BE2C (cell line): ENCODE measurements at regions not wholly inside any gene's neighbourhood (a gene's known extent, or its start where the extent isn't known, plus 50 kb on each side); places are given as distances from the start of the nearest gene placed in this dataset.
A peak's percentile ranks its signal among the peaks of the same experiment; 100 is the strongest.
"Not testable (repeated sequence)": the region's sequence is repeated elsewhere in the genome, so short reads cannot be mapped to it uniquely, and the experiment has no call there.

Experiments
- DNase-seq: peaks from one replicate; pipeline ENCODE4 v3.0.0-alpha.2; 2020
- H3K27me3 ChIP-seq: fragments of 250-450 bp; sonication (Bioruptor Pico); 2 replicates; pipeline ENCODE4 v1.5.1; 2020; ENCODE audit warnings: mild to moderate bottlenecking
- H3K36me3 ChIP-seq: fragments of 250-450 bp; sonication (Bioruptor Pico); 2 replicates; pipeline ENCODE4 v1.5.1; 2020; ENCODE audit warnings: mild to moderate bottlenecking
- H3K4me1 ChIP-seq: fragments of 250-450 bp; sonication (Bioruptor Pico); 2 replicates; pipeline ENCODE4 v1.5.1; 2020
- H3K4me3 ChIP-seq: 2 replicates; pipeline ENCODE4 v1.5.1; 2011; ENCODE audit warnings: low read depth, low read length
- H3K9me3 ChIP-seq: fragments of 250-450 bp; sonication (Bioruptor Pico); 2 replicates; pipeline ENCODE4 v1.5.1; 2020
- TF ChIP-seq, protein P1 (sequence below): IDR thresholded peaks from 2 replicates; pipeline ENCODE4 v1.5.1; 2012; ENCODE audit warnings: mild to moderate bottlenecking, low read depth, low read length

DNA sequence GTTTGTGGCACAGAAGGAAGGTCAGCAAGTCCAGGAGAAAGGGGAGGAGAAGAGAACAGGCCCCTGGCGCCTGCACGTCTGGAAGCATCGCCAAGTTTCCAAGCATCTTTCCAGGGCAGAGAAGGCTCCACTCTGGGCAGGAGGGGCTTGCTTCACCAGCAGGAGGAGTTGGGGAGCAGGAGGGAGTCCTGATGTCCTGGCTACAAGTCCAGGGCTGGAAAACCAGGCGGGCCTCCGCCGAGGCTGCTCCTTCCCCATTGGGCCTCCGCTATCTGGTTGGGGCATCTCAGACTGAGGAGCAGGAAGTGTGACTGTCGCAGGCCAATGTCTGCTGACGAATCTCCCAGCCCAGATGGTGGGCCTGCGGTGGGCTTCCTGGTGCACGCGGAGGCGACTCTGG lies 421.9 kb downstream of the PREX1 start:
- Histone ChIP-seq H3K36me3 (no peaks in the 10 kb centered on the region), H3K9me3 (no peaks in the 10 kb centered on the region), H3K4me1 (no peaks in the 10 kb centered on the region; the same call in 1 of the 2 replicates), H3K4me3 (no peak overlapping the region), H3K27me3 (no peaks in the 10 kb centered on the region)
- peak; percentile 65 for DNase-seq
- TF ChIP-seq, protein P1, sequence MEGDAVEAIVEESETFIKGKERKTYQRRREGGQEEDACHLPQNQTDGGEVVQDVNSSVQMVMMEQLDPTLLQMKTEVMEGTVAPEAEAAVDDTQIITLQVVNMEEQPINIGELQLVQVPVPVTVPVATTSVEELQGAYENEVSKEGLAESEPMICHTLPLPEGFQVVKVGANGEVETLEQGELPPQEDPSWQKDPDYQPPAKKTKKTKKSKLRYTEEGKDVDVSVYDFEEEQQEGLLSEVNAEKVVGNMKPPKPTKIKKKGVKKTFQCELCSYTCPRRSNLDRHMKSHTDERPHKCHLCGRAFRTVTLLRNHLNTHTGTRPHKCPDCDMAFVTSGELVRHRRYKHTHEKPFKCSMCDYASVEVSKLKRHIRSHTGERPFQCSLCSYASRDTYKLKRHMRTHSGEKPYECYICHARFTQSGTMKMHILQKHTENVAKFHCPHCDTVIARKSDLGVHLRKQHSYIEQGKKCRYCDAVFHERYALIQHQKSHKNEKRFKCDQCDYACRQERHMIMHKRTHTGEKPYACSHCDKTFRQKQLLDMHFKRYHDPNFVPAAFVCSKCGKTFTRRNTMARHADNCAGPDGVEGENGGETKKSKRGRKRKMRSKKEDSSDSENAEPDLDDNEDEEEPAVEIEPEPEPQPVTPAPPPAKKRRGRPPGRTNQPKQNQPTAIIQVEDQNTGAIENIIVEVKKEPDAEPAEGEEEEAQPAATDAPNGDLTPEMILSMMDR = peak; percentile 47

DNA sequence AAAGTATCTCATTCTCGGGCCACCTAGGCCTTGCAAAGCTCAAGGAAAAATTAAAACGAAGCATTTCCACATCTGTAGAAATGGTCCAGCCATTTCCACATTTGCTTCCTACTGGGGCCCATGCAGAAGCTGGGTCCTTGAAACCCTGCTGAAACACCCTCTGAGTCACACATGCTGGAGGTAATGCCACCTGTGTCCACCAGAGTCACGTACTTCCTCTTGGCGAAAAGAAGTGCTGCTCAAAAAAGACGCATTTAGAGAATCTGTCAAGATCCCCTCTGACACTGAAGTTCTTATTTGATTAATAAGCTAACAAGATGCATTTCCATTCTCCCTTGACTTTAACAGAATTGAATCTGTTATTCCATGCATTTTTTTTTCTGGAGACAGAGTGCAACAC lies 423.2 kb downstream of the PREX1 start:
- Histone ChIP-seq H3K36me3 (no peaks in the 10 kb centered on the region), H3K4me1 (no peaks in the 10 kb centered on the region; the same call in 1 of the 2 replicates), H3K4me3 (no peak overlapping the region), H3K9me3 (no peaks in the 10 kb centered on the region), H3K27me3 (no peaks in the 10 kb centered on the region)
- TF ChIP-seq, protein P1 = peak; percentile 20
- no peak for DNase-seq

DNA sequence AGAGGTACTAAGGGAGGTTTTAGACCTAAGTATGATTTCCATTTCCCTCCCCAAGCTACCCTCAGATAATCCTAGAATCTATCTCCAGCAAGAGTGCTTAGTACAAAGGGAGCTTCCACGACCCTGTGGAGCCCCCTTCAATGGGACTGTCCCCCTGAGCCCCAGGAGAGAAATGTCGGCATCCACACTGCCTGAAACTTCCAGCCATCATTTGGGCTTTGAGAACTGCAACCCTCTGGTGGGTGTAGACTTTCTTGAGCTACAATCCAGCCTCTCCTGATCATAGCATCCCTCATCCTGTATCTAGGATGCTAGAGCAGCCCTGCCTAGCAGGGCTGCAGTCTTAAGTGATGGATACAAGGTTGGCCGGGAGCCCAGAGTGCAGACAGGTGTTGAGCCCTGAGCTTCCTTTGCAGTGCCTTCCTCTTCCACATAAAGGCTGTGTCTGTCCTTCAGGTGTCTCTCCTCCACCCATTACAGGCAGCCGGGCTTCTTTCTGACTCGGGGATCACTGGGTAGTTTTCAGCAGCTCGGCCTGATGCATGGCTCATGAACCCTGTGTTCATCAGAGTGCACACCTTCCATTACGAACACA lies 424.5 kb downstream of the PREX1 start:
- H3K9me3 ChIP-seq = no peaks in the 10 kb centered on the region
- no peaks in the 10 kb centered on the region for H3K27me3 ChIP-seq
- TF ChIP-seq, protein P1 = no peak
- H3K36me3 ChIP-seq = no peaks in the 10 kb centered on the region
- DNase-seq = no peak
- H3K4me3 ChIP-seq = no peak overlapping the region
- H3K4me1 ChIP-seq = no peaks in the 10 kb centered on the region; the same call in none of the 2 replicates

- TF ChIP-seq, protein P1 = no peak
- Histone ChIP-seq H3K4me1 (peaks cover 12% of the 10 kb centered on the region), H3K9me3 (no peaks in the 10 kb centered on the region), H3K4me3 (no peak overlapping the region), H3K27me3 (no peaks in the 10 kb centered on the region), H3K36me3 (no peaks in the 10 kb centered on the region)
- no peak for DNase-seq
Observed at GRCh38 chr20:48401359-48401758, 426.4 kb downstream of the PREX1 start.

- H3K4me1 ChIP-seq = peaks cover 14% of the 10 kb centered on the region
- no peaks in the 10 kb centered on the region for H3K27me3 ChIP-seq
- TF ChIP-seq, protein P1 = no peak
- DNase-seq = no peak
- no peaks in the 10 kb centered on the region for H3K36me3 ChIP-seq
- no peaks in the 10 kb centered on the region for H3K9me3 ChIP-seq
- no peak overlapping the region for H3K4me3 ChIP-seq
Observed at GRCh38 chr20:48400009-48400408, 427.8 kb downstream of the PREX1 start.

- Histone ChIP-seq H3K9me3 (no peaks in the 10 kb centered on the region), H3K4me3 (no peak overlapping the region), H3K4me1 (peaks cover 14% of the 10 kb centered on the region), H3K27me3 (no peaks in the 10 kb centered on the region), H3K36me3 (no peaks in the 10 kb centered on the region)
- TF ChIP-seq, protein P1 = no peak
- DNase-seq = no peak
Observed at GRCh38 chr20:48398506-48399449, 429.0 kb downstream of the PREX1 start.

GRCh38 chr20:48396981-48397861 lies 430.6 kb downstream of the PREX1 start:
- not testable (repeated sequence) for H3K27me3 ChIP-seq, H3K9me3 ChIP-seq, H3K4me3 ChIP-seq, H3K36me3 ChIP-seq
- peak; percentile 84 for DNase-seq
- peaks cover 14% of the 10 kb centered on the region for H3K4me1 ChIP-seq
